ENCODE measurements at regions not wholly inside any gene's neighbourhood (a gene's known extent, or its start where the extent isn't known, plus 50 kb on each side); places are given as distances from the start of the nearest gene placed in this dataset.
"Not testable (repeated sequence)": the region's sequence is repeated elsewhere in the genome, so short reads cannot be mapped to it uniquely, and the experiment has no call there.

GRCh38 chr3:187795207-187795960 is 50.1 kb upstream of the BCL6 start:
- DNase-seq: no peak

GRCh38 chr3:187798126-187798525 is 52.9 kb upstream of the BCL6 start:
- no peak for DNase-seq

- DNase-seq: no peak
Observed at GRCh38 chr3:187798531-187799530, 53.6 kb upstream of the BCL6 start.

DNA sequence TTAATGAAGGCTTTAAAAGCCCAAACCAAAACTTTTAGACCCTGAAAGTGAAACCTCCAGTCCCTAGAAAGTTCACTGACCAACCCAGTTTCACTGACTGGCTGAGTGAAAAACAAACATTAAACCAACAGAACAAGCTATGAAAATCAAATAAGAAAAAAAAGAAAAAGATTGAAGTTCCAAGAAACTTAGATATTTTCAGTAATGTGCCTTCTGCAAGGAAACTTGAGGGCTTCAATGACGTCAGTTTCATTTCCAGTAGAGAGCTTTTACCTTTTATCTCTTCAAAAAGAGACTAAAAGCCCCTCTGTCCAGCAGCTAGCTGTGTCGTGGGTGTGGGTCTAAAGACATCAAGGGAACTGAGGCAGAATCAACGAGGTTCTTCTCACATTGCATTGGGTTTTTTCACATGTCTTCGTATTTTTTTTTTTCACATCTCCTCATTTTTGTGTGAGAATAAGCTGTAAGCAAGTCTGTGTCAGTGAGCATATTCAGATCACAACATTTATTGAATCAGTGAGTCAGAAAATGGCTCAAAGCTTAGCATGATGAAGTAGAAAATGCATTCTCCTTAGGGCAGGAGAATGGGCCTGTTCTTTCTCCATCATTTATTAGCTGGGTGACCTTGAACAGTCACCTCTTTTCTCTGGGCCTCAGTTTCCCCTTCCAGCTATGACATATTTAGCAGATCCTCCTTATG is 54.8 kb upstream of the BCL6 start:
- DNase-seq: no peak

DNA sequence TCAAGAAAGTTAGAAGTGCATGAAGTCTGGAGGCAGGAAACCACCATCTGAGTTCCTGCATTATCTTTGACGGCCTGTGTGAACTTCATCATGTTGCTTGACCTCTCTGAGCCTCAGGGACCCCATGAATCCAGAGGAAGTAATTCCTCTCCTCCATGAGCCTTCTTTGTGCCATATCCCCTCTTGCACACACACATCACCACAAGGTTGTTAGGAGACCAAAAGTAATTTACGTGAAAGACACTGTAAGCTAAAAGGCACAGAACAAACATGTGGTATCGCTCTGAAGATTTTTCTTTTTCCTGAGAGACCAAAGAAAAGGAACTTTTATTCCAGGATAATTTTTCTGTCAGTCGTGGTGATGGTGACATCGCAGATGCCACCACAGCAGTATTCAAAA is 55.9 kb upstream of the BCL6 start:
- DNase-seq: no peak

GRCh38 chr3:187802203-187802927 is 57.1 kb upstream of the BCL6 start:
- no peak for DNase-seq

- no peak for DNase-seq
Observed at GRCh38 chr3:187802928-187803259, 57.6 kb upstream of the BCL6 start.

DNA sequence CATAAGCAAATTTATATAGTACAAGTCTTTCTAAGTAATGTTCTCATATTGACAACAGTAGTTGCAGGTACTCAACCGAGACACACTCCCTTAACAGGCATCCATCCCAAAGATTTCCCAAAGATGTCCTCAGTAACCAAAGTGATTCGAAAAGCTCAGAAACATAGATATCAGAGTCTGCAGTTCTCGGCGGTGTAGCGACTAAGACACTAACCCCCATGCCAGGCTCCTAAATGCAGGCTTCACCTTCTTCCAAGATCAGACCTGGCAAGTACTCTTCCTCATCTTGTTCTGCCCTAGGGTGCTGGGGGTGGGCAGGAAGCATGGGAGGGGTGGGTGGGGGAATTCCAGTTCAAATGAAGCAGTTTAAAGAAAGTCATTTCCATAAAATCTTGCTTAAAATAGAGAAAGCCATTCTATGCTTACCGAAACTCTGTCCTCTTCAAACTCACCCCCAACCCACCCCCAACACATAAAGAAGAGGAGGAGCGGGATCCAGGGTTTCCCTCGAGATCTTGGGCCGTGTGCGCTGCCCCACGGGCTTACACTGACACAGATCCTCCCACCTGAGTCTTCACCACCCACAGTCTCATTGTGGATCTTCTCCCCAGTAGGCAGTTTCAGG is 59.0 kb upstream of the BCL6 start:
- no peak for DNase-seq

- DNase-seq: no peak
Observed at GRCh38 chr3:187804745-187805121, 59.5 kb upstream of the BCL6 start.

GRCh38 chr3:187805774-187806173 is 60.5 kb upstream of the BCL6 start:
- DNase-seq: no peak

DNA sequence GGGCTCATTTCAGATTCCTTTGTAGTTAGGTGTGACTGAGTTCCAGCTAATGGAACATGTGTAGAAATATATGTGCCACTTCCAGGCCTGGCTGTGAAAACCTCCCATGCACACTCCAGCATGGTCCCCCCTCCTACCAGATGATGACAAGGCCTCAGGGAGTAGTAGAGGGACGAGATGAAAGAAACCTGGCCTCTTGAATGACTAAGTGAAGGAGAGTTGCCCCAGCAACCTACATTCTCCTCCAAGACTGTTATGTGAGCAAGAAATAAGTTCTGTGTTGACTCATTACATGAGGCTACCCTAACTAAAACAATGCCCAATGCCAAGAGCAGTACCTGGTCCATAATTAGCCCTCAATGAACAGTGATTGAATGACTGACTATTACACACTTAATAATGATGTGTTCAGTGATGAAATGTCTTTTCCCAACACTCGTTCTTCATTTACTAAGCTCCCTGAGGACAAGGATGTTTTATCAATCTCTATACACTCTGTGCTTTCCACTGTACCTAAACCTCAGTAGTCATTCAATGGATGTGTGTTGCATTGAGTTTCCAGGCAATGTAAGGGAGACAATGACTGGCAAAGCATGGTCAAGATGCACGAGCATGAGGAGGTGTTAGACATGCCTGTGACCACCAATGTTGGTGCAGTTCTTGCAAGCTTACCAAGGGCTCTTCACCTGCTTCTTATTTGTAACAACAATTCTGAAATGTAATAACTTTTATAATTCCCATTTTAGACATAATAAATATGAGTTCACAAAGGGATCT is 62.0 kb upstream of the BCL6 start:
- DNase-seq: no peak

- DNase-seq: no peak
Observed at GRCh38 chr3:187808527-187808895, 63.2 kb upstream of the BCL6 start.

GRCh38 chr3:187809612-187809991 is 64.3 kb upstream of the BCL6 start:
- no peak for DNase-seq

GRCh38 chr3:187810021-187810446 is 64.8 kb upstream of the BCL6 start:
- no peak for DNase-seq

DNA sequence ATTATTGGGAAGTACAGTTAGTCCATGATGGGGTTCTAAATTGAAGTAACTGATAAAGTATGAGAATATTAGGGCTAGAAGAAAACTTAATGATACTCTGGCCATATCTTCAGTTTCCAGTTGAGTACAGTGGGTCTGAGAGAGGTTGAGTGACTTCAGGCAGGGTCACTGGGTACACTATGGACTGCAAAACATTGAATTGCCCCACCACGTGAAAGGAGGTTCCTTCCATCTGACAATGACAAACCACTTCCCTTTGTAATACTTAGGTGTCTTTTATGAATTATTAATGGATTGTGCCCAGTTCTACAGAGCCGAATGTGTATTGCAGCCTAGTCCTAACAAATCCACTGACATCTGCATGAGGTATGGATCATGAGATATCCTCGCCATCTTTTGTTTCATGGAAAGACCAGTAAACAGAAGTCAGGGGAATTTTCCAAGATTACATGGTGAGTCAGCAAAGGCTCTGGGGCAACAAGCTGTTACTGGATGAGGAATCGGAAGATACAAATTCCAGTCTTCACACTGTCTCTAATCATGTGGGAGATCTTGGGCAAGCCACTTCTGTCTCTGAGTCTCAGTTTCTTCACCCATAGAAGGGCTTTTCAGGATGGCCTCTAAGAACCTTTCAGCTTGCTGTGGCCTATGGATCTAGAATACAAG is 66.5 kb upstream of the BCL6 start:
- DNase-seq: no peak

DNA sequence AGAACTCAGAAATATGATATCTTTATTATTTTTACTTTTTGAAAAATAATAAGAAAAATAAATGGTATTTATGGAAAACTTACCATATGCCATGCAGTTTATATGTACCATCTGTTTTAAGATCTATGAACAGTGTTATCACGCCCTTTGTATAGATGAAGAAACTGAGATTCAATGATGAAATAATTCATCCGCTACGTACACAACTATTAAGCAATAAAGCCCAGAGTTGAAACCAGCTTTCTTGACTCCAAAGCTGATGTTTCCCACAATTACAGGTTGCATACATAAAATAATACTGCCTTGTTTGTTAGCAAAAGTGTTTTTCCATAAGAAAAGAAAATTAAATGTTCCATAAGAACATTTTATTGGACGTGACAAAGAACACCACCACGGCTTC is 67.2 kb upstream of the BCL6 start:
- no peak for DNase-seq

DNA sequence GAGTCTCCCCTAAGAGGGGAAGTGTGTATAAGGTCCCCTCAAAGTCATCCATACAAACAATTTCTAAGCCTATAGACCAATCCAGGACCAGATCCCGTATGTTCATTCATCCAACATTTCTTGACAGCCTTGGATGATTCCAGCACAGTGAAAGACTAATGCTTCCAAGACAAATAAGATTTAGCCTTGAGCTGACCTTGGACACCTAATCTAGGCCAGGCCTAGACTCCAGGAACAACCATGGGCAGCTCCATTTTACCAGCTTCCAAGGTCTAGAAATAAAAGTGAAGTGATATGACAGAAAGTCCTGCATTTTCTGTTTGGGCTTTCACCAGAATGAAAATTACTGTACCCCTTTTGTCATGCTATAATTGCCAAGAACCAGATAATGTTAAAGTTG is 67.9 kb upstream of the BCL6 start:
- no peak for DNase-seq

- not testable (repeated sequence) for DNase-seq
Observed at GRCh38 chr3:187817766-187818165, 72.5 kb upstream of the BCL6 start.

DNA sequence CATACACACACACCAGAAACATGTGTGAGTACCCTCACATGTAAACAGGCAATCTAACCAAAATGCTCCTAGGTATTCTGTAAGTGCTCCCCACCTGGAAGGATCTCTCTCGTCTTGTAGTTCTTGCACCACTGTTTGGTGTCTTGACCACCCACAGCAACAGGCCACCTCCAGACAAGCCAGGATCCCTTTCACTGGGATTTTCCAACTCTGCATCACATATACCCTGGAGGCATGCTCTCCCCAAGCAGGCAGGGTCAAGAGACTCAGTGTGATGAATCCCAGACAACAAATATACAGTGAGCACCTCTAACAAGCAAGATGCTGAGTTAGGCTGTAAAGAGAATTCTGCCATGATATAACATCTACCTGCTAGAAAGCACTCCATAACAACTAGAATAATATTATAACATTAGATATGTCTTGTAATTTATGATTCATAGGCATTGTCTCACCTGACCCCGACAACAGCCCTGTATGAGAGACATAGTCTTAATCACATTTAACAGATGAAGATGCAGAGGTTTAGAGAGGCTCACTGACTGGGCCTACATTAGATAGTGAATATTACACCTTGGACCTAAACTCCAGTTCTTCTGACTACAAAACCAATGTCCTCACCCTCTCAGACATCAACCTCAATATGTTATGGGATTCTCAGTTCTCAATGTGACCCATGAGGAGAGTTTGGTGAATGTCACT is 76.5 kb upstream of the BCL6 start:
- DNase-seq: no peak

DNA sequence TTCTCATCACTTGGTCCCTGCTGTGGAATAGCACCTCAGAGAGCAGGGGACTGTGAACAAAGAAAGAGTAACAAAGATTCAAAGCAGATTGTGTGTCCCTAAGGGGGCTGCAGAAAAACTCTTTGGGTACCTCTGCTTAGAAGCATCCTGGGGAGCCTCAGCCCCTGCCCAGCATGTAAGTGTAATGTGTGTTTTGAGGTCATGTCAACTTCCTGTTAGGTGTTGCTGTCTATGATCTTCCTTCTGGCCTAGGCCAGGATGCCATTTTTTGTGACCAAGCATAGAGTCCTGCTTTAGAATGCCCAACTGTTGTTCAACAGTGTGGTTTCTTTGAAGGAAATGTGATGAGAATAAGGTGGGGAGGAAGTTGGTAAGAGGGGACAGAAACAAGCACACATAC is 77.1 kb upstream of the BCL6 start:
- no peak for DNase-seq

Data from NCI-H82 (cell line).